ENCODE measurements at regions not wholly inside any gene's neighbourhood (a gene's known extent, or its start where the extent isn't known, plus 50 kb on each side); places are given as distances from the start of the nearest gene placed in this dataset.

DNA sequence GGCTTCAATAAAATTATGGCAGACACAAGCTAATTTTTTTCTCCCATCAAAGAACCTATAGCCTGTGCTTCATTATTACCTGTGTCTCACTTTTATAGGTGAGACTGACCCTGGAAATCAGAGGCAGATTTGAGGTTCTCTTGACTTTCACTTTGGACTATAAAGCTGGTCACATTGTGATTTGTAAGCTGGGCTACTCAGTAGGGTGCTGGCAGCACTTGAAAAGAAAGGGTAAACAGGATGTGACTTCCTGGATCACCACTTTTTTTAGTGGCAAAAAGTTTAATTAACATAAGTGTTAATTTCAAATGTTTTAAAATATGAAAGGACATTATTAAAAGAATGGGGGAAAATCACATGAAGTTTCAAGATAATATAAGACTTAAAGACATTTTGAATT lies 50.6 kb upstream of the GATB start:
- no peak for DNase-seq (ENCODE audit: low read depth, low spot score)
- in situ Hi-C loops (cut with HindIII; ENCODE audit: low pct_unique_long_range_greater_than_20kb, low sequenced_read_pairs): no loop called here

Small RNA genes in the stretch of these regions (small RNA-seq; reads per million reads assigned to genes)
- gene RN7SL446P (0 to 0.19 reads per million in 2 experiments), gene RNA5SP169 (0 reads per million in 2 experiments)
